HepG2 (cell line): ENCODE measurements at regions not wholly inside any gene's neighbourhood (a gene's known extent, or its start where the extent isn't known, plus 50 kb on each side); places are given as distances from the start of the nearest gene placed in this dataset.

Experiments used
- ATAC-seq: fragments of 200-7000 bp; cut with Tn5 transposase; 3 replicates; pipeline ENCODE4 v1.9.1; 2020; ENCODE audit warnings: mild to moderate bottlenecking, moderate library complexity
- BruUV-seq: library from RNA; stranded (reverse); fragments of 400-500 nt; replicated peaks from 2 replicates; lab custom pipeline; 2021; lab: Mats Ljungman, UMichigan
- CTCF ChIA-PET: fragments of 300-600 bp; formaldehyde crosslinking; extraction: SDS; loops from one replicate; lab custom pipeline; 2021; ENCODE audit warnings: low total read pairs, inconsistent platforms, low intra/inter-chr PET ratio; lab: Yijun Ruan, JAX
- POLR2A ChIA-PET: fragments of 350-600 bp; sonication (Branson Sonifier 250); formaldehyde crosslinking; loops from one replicate; lab custom pipeline; 2020; ENCODE audit warnings: antibody characterized with exemption, inconsistent platforms; lab: Yijun Ruan, JAX
- DNase-seq: peaks from one replicate; pipeline ENCODE4 v3.0.0-alpha.2; 2015; ENCODE audit warnings: low spot score
- FAIRE-seq: peaks from 3 replicates; lab custom pipeline; 2011; peaks lifted over from hg19 to GRCh38; lab: Jason Lieb, UNC
- H2AFZ ChIP-seq: one replicate; pipeline ENCODE4 v1.6.1; 2011; ENCODE audit warnings: low read length, inconsistent platforms
- H3K27ac ChIP-seq: fragments of 300-600 bp; 3 replicates; pipeline ENCODE4 v1.8.0; 2011; ENCODE audit warnings: mixed run types, mild to moderate bottlenecking, mixed read lengths, low read length, inconsistent platforms; ENCODE audit not compliant: insufficient read depth; ENCODE audit errors: extremely low read length
- H3K27me3 ChIP-seq, 2 experiments: fragments of 200-600 bp in 1 of 2; 2 replicates in 1 of 2; 3 replicates in 1 of 2; pipeline versions ENCODE4 v1.6.0 to v1.8.0; 2011; ENCODE audit warnings: low read length in 2 of 2, mild to moderate bottlenecking in 2 of 2, moderate library complexity in 2 of 2, inconsistent platforms in 1 of 2; ENCODE audit not compliant: insufficient read depth in 2 of 2, control insufficient read depth in 1 of 2
- H3K36me3 ChIP-seq, 2 experiments: fragments of 200-600 bp in 1 of 2; replicated peaks in 1 of 2; 2 replicates in 1 of 2; 3 replicates in 1 of 2; pipeline versions ENCODE4 v1.5.1 to v1.8.0; 2011; ENCODE audit warnings: low read length in 2 of 2, inconsistent platforms in 1 of 2; ENCODE audit not compliant: insufficient read depth in 2 of 2, control insufficient read depth in 1 of 2
- H3K4me1 ChIP-seq: 2 replicates; pipeline ENCODE4 v1.5.1; 2012; ENCODE audit warnings: low read length, inconsistent platforms; ENCODE audit not compliant: insufficient read depth
- H3K4me2 ChIP-seq: 2 replicates; pipeline ENCODE4 v1.6.0; 2011; ENCODE audit warnings: low read depth, low read length, inconsistent platforms
- H3K4me3 ChIP-seq, 3 experiments: fragments of 200-600 bp in 1 of 3; sonication (generic), shearing (Covaris generic) in 1 of 3; replicated peaks in 1 of 3; 2 replicates each; pipeline ENCODE4 v1.5.1; 2011 to 2016; ENCODE audit warnings: low read length in 3 of 3, inconsistent platforms in 2 of 3, low read depth in 2 of 3, mild to moderate bottlenecking in 2 of 3, control low read depth in 1 of 3, mixed read lengths in 1 of 3; ENCODE audit not compliant: insufficient read depth in 1 of 3
- H3K79me2 ChIP-seq: one replicate; pipeline ENCODE4 v1.6.1; 2011; ENCODE audit warnings: low read length, inconsistent platforms; ENCODE audit not compliant: insufficient read depth
- H3K9ac ChIP-seq: 2 replicates; pipeline ENCODE4 v1.6.0; 2011; ENCODE audit warnings: mild to moderate bottlenecking, low read depth, low read length, inconsistent platforms; ENCODE audit not compliant: insufficient read depth
- H3K9me3 ChIP-seq: 2 replicates; pipeline ENCODE4 v1.5.1; 2012; ENCODE audit warnings: mild to moderate bottlenecking, low read length
- H4K20me1 ChIP-seq: 2 replicates; pipeline ENCODE4 v1.6.0; 2011; ENCODE audit warnings: inconsistent platforms, mild to moderate bottlenecking, low read length, moderate library complexity; ENCODE audit not compliant: insufficient read depth
- ARID2 ChIP-seq: sonication (generic); formaldehyde crosslinking; IDR thresholded peaks from 2 replicates; pipeline ENCODE4 v1.8.1; 2022; ENCODE audit warnings: mild to moderate bottlenecking, missing genetic modification reagents, borderline replicate concordance
- BCL6 ChIP-seq: IDR thresholded peaks from 2 replicates; pipeline ENCODE4 v1.6.1; 2016; ENCODE audit warnings: missing genetic modification reagents, missing compliant biosample characterization
- BRCA1 ChIP-seq: sonication (generic); formaldehyde crosslinking; IDR thresholded peaks from 2 replicates; pipeline ENCODE4 v1.4.0; 2020; ENCODE audit warnings: missing genetic modification reagents
- HDAC1 ChIP-seq: sonication (generic); formaldehyde crosslinking; IDR thresholded peaks from 2 replicates; pipeline ENCODE4 v1.5.1; 2020; ENCODE audit warnings: mild to moderate bottlenecking, missing genetic modification reagents
- HOXA3 ChIP-seq: sonication (generic); formaldehyde crosslinking; IDR thresholded peaks from 2 replicates; pipeline ENCODE4 v1.5.0; 2020; ENCODE audit warnings: missing genetic modification reagents
- KDM5B ChIP-seq: sonication (generic); formaldehyde crosslinking; IDR thresholded peaks from 2 replicates; pipeline ENCODE4 v1.4.0; 2020; ENCODE audit warnings: missing genetic modification reagents, mild to moderate bottlenecking, borderline replicate concordance
- KMT2A ChIP-seq: sonication (generic); formaldehyde crosslinking; IDR thresholded peaks from 2 replicates; pipeline ENCODE4 v1.4.0; 2020; ENCODE audit warnings: missing genetic modification reagents
- MTA3 ChIP-seq: sonication (generic); formaldehyde crosslinking; IDR thresholded peaks from 2 replicates; pipeline ENCODE4 v1.4.0; 2020; ENCODE audit warnings: missing genetic modification reagents
- PHF20 ChIP-seq: sonication (generic); formaldehyde crosslinking; IDR thresholded peaks from 2 replicates; pipeline ENCODE4 v1.5.0; 2020; ENCODE audit warnings: mild to moderate bottlenecking, missing genetic modification reagents
- ZMYM3 ChIP-seq: sonication (generic); formaldehyde crosslinking; IDR thresholded peaks from 2 replicates; pipeline ENCODE4 v1.5.1; 2020; ENCODE audit warnings: mild to moderate bottlenecking, missing genetic modification reagents
- ZNF20 ChIP-seq: sonication (generic); formaldehyde crosslinking; IDR thresholded peaks from 2 replicates; pipeline ENCODE4 v1.4.0; 2020; ENCODE audit warnings: mild to moderate bottlenecking, moderate library complexity, missing genetic modification reagents
- ZNF446 ChIP-seq: sonication (generic); formaldehyde crosslinking; IDR thresholded peaks from 2 replicates; pipeline ENCODE4 v1.5.0; 2020; ENCODE audit warnings: mild to moderate bottlenecking, missing genetic modification reagents
- ZNF737 ChIP-seq: sonication (generic); formaldehyde crosslinking; IDR thresholded peaks from 2 replicates; pipeline ENCODE4 v1.5.0; 2020; ENCODE audit warnings: missing genetic modification reagents, mild to moderate bottlenecking, borderline replicate concordance
- WGBS: methylation state at CpG from one replicate; pipeline ENCODE4 v1.1.6; 2017; ENCODE audit warnings: low lambda C conversion rate; 5-methylcytosine and 5-hydroxymethylcytosine counted together
- in situ Hi-C: cut with HindIII; loops from 2 replicates; pipeline ENCODE4 v1.10.0; 2017; ENCODE audit warnings: low pct_unique_long_range_greater_than_20kb; ENCODE audit not compliant: extremely low pct_ligation_motif_present
- intact Hi-C: fragments of 100-400 bp; cut with micrococcal nuclease; formaldehyde crosslinking; loops from one replicate; pipeline ENCODE4 v1.10.0; 2022; ENCODE audit not compliant: unreplicated experiment

DNA sequence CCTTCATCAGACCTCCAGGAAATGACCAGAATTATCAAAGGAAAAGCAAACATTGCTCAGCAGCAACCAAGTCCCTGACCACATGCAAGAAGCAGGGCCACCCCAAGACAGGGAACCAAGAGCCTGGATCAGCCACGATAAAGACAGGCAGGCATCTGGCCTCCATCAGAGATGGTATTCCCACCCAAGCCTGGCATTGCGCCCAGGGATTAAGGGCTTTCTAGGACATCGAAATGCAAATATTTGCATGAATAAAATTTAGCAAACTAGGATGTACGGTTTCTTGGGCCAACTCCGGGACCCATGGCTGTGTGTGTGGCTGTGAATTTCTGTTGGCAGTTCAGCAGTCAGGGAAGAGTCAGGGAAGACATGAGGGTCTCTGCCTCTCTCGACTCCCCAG lies 241.4 kb upstream of the DYNLRB2 start:
- H3K79me2 ChIP-seq: no peaks in the 10 kb centered on the region
- no peaks in the 10 kb centered on the region; a peak in 1 of 5 replicates for H3K27me3 ChIP-seq
- in situ Hi-C loops: no loop called here
- POLR2A ChIA-PET: interaction anchor here (1.4 kb wide), 1 partner anchor 34 kb away, joined by 4 read pairs; no protein-coding TSS in a partner anchor
- DNase-seq (peak; percentile 9), FAIRE-seq (no peak), ATAC-seq (no peak)
- 22% methylated on average over 6 of the region's 6 CpGs for WGBS
- no TSS peak for BruUV-seq
- no peak overlapping the region for H3K4me3 ChIP-seq
- no peak overlapping the region for H3K27ac ChIP-seq
- H3K9me3 ChIP-seq: no peaks in the 10 kb centered on the region
- H4K20me1 ChIP-seq: no peaks in the 10 kb centered on the region
- no peaks in the 10 kb centered on the region for H3K36me3 ChIP-seq
- no peak for TF ChIP-seq ZNF20 (CRISPR knock-in tag)
- TF ChIP-seq BCL6 (CRISPR knock-in tag): 0 out of 2 replicates have a peak, but pooled peaks have one; percentile 8
- TF ChIP-seq ZNF737 (CRISPR knock-in tag): 0 out of 2 replicates have a peak, but pooled peaks have one; percentile 20
- no peak for TF ChIP-seq HDAC1 (CRISPR knock-in tag)
- TF ChIP-seq, all 625 proteins: peak for 2
- Histone ChIP-seq H3K4me1 (peaks cover 11% of the 10 kb centered on the region; the same call in 1 of the 2 replicates), H2AFZ (no peak overlapping the region), H3K9ac (no peak overlapping the region), H3K4me2 (no peak overlapping the region)
- CTCF ChIA-PET: no interaction called here
- intact Hi-C loops: no loop called here

DNA sequence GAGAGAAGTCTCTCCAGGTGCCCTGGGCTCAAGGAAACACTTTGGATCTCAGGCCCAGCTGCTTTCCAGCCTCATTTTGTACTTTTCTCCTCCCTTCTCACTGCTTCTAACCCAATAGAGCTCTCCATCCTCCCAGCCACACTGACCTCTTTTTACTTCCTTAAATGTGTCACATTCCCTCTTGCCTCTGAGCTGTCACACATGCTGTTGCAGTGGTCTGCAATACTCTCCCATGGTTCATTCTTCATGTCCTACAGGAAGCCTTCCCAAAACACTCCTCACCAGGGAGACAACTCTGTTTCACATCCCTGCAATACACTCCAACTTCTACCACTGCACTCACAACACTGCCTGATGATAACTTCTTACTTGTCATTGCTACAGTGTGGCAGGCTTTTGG lies 242.1 kb upstream of the DYNLRB2 start:
- CTCF ChIA-PET: no interaction called here
- in situ Hi-C loops (no loop called here), intact Hi-C loops (no loop called here)
- BruUV-seq: no TSS peak
- Histone ChIP-seq H2AFZ (no peak overlapping the region), H3K4me2 (no peak overlapping the region), H3K9ac (no peak overlapping the region), H3K4me1 (peaks cover 11% of the 10 kb centered on the region; the same call in 1 of the 2 replicates), H3K4me3 (no peak overlapping the region), H3K36me3 (no peaks in the 10 kb centered on the region), H3K9me3 (no peaks in the 10 kb centered on the region), H3K27me3 (no peaks in the 10 kb centered on the region; a peak in 1 of 5 replicates), H3K27ac (no peak overlapping the region), H4K20me1 (no peaks in the 10 kb centered on the region), H3K79me2 (no peaks in the 10 kb centered on the region)
- TF ChIP-seq KMT2A (CRISPR knock-in tag) (no peak), ZMYM3 (CRISPR knock-in tag) (no peak), ZNF446 (no peak), BRCA1 (CRISPR knock-in tag) (no peak), PHF20 (CRISPR knock-in tag) (no peak), KDM5B (CRISPR knock-in tag) (no peak), MTA3 (CRISPR knock-in tag) (no peak), ARID2 (CRISPR knock-in tag) (no peak), HOXA3 (CRISPR knock-in tag) (no peak)
- DNase-seq (no peak), ATAC-seq (no peak), FAIRE-seq (no peak)
- POLR2A ChIA-PET: interaction anchor here (1.4 kb wide), 1 partner anchor 33 kb away, joined by 4 read pairs; no protein-coding TSS in a partner anchor
